DND-41 (cell line): ENCODE measurements at regions not wholly inside any gene's neighbourhood (a gene's known extent, or its start where the extent isn't known, plus 50 kb on each side); places are given as distances from the start of the nearest gene placed in this dataset.

ENCODE experiments used
- ATAC-seq: fragments of 200-7000 bp; cut with Tn5 transposase; 3 replicates; pipeline ENCODE4 v1.9.1; 2021; ENCODE audit warnings: low read depth; ENCODE audit not compliant: insufficient read depth
- DNase-seq: peaks from one replicate; pipeline ENCODE4 v3.0.0-alpha.2; 2020
- H2AFZ ChIP-seq: 2 replicates; pipeline ENCODE4 v1.6.0; 2012; ENCODE audit warnings: low read depth, low read length
- H3K27ac ChIP-seq: 2 replicates; pipeline ENCODE4 v1.5.1; 2012; ENCODE audit warnings: low read length, inconsistent platforms
- H3K27me3 ChIP-seq: fragments of 200-600 bp; sonication (generic); 2 replicates; pipeline ENCODE4 v1.6.0; 2012; ENCODE audit warnings: low read length, mild to moderate bottlenecking, inconsistent platforms; ENCODE audit not compliant: insufficient read depth, poor library complexity
- H3K36me3 ChIP-seq: 2 replicates; pipeline ENCODE4 v1.5.1; 2012; ENCODE audit warnings: low read length, inconsistent platforms; ENCODE audit not compliant: insufficient read depth
- H3K4me1 ChIP-seq: 2 replicates; pipeline ENCODE4 v1.5.1; 2012; ENCODE audit warnings: mild to moderate bottlenecking, low read length; ENCODE audit not compliant: insufficient read depth
- H3K4me2 ChIP-seq: 2 replicates; pipeline ENCODE4 v1.6.0; 2012; ENCODE audit warnings: mild to moderate bottlenecking, moderate library complexity, low read length, inconsistent platforms; ENCODE audit not compliant: insufficient read depth
- H3K4me3 ChIP-seq, 2 experiments: fragments of 200-600 bp in 1 of 2; shearing (Covaris generic) in 1 of 2; 2 replicates each; pipeline ENCODE4 v1.5.1; 2012 to 2016; ENCODE audit warnings: inconsistent platforms in 2 of 2, low read length in 2 of 2, mild to moderate bottlenecking in 2 of 2, low read depth in 1 of 2, moderate library complexity in 1 of 2
- H3K79me2 ChIP-seq: 2 replicates; pipeline ENCODE4 v1.6.0; 2012; ENCODE audit warnings: low read length, inconsistent platforms; ENCODE audit not compliant: insufficient read depth
- H3K9ac ChIP-seq: 2 replicates; pipeline ENCODE4 v1.6.0; 2012; ENCODE audit warnings: low read depth, mild to moderate bottlenecking, inconsistent platforms, low read length, moderate library complexity
- H3K9me3 ChIP-seq: 2 replicates; pipeline ENCODE4 v1.5.1; 2012; ENCODE audit warnings: low read length, moderate library complexity, mild to moderate bottlenecking, inconsistent platforms; ENCODE audit not compliant: insufficient read depth, severe bottlenecking
- H4K20me1 ChIP-seq: 2 replicates; pipeline ENCODE4 v1.6.0; 2012; ENCODE audit warnings: low read length; ENCODE audit not compliant: insufficient read depth
- EZH2 ChIP-seq: IDR thresholded peaks from 3 replicates; pipeline ENCODE4 v1.6.1; 2012; ENCODE audit warnings: borderline replicate concordance, low read depth, mild to moderate bottlenecking, moderate library complexity, low read length, inconsistent platforms; ENCODE audit not compliant: severe bottlenecking
- TF ChIP-seq, protein P1 (sequence below): IDR thresholded peaks from 2 replicates; pipeline ENCODE4 v1.5.1; 2012; ENCODE audit warnings: borderline replicate concordance, low read length, moderate library complexity, mild to moderate bottlenecking; ENCODE audit not compliant: poor library complexity, severe bottlenecking; ENCODE audit errors: extremely low read depth

GRCh38 chr18:24840051-24840450 is 379.6 kb downstream of the HRH4 start:
- no peaks in the 10 kb centered on the region for H3K27me3 ChIP-seq
- no peak overlapping the region for H3K4me3 ChIP-seq
- no peak overlapping the region for H2AFZ ChIP-seq
- no peak overlapping the region for H3K9ac ChIP-seq
- H3K79me2 ChIP-seq = no peaks in the 10 kb centered on the region
- no peaks in the 10 kb centered on the region for H3K9me3 ChIP-seq
- no peak overlapping the region for H3K27ac ChIP-seq
- DNase-seq (no peak), ATAC-seq (no peak)
- TF ChIP-seq EZH2 = no peak
- TF ChIP-seq, protein P1, sequence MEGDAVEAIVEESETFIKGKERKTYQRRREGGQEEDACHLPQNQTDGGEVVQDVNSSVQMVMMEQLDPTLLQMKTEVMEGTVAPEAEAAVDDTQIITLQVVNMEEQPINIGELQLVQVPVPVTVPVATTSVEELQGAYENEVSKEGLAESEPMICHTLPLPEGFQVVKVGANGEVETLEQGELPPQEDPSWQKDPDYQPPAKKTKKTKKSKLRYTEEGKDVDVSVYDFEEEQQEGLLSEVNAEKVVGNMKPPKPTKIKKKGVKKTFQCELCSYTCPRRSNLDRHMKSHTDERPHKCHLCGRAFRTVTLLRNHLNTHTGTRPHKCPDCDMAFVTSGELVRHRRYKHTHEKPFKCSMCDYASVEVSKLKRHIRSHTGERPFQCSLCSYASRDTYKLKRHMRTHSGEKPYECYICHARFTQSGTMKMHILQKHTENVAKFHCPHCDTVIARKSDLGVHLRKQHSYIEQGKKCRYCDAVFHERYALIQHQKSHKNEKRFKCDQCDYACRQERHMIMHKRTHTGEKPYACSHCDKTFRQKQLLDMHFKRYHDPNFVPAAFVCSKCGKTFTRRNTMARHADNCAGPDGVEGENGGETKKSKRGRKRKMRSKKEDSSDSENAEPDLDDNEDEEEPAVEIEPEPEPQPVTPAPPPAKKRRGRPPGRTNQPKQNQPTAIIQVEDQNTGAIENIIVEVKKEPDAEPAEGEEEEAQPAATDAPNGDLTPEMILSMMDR = no peak
- no peaks in the 10 kb centered on the region for H3K36me3 ChIP-seq
- H3K4me2 ChIP-seq = no peak overlapping the region
- no peaks in the 10 kb centered on the region for H4K20me1 ChIP-seq
- no peaks in the 10 kb centered on the region for H3K4me1 ChIP-seq

- H3K4me1 ChIP-seq = no peaks in the 10 kb centered on the region
- no peak overlapping the region for H3K4me2 ChIP-seq
- H3K9me3 ChIP-seq = no peaks in the 10 kb centered on the region
- H3K9ac ChIP-seq = no peak overlapping the region
- no peaks in the 10 kb centered on the region for H3K79me2 ChIP-seq
- no peak overlapping the region for H3K4me3 ChIP-seq
- ATAC-seq (no peak), DNase-seq (no peak)
- no peaks in the 10 kb centered on the region for H3K36me3 ChIP-seq
- H3K27ac ChIP-seq = no peak overlapping the region
- H4K20me1 ChIP-seq = no peaks in the 10 kb centered on the region
- no peaks in the 10 kb centered on the region for H3K27me3 ChIP-seq
- no peak overlapping the region for H2AFZ ChIP-seq
- no peak for TF ChIP-seq EZH2
- TF ChIP-seq, protein P1 = no peak
These were observed 380.2 kb downstream of the HRH4 start for GRCh38 chr18:24840640-24841039.

GRCh38 chr18:24841536-24841935 is 381.1 kb downstream of the HRH4 start:
- TF ChIP-seq, protein P1 = no peak
- TF ChIP-seq EZH2 = no peak
- Histone ChIP-seq H2AFZ (no peak overlapping the region), H3K27ac (no peak overlapping the region), H3K9ac (no peak overlapping the region), H3K36me3 (no peaks in the 10 kb centered on the region), H3K27me3 (no peaks in the 10 kb centered on the region), H3K4me2 (no peak overlapping the region), H3K79me2 (no peaks in the 10 kb centered on the region), H3K4me1 (no peaks in the 10 kb centered on the region), H3K9me3 (no peaks in the 10 kb centered on the region), H3K4me3 (no peak overlapping the region), H4K20me1 (no peaks in the 10 kb centered on the region)
- no peak for DNase-seq
- ATAC-seq = no peak

DNA sequence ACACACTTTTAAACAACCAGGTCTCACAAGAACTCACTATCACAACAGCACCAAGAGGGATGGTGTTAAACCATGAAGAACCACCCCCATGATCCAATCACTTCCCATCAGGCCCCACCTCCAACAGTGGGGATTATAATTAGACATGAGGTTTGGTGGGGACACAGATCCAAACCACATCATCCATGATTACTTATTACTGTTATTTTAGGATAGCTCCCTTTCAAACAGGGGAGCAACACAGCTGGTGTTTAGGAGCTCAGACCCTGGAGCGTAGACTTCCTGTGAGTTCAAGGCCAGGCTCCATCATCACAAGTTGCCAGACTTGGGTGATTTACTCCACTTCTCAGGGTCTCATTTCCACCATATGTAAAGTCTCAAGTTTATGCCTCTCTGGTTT is 382.7 kb downstream of the HRH4 start:
- TF ChIP-seq, protein P1 = no peak
- no peak for TF ChIP-seq EZH2
- no peak overlapping the region for H3K9ac ChIP-seq
- no peak overlapping the region for H3K4me2 ChIP-seq
- H3K4me1 ChIP-seq = no peaks in the 10 kb centered on the region
- H3K9me3 ChIP-seq = no peaks in the 10 kb centered on the region
- H4K20me1 ChIP-seq = no peaks in the 10 kb centered on the region
- no peak overlapping the region for H2AFZ ChIP-seq
- DNase-seq (no peak), ATAC-seq (no peak)
- no peak overlapping the region for H3K4me3 ChIP-seq
- no peaks in the 10 kb centered on the region for H3K79me2 ChIP-seq
- no peaks in the 10 kb centered on the region for H3K36me3 ChIP-seq
- H3K27me3 ChIP-seq = no peaks in the 10 kb centered on the region
- no peak overlapping the region for H3K27ac ChIP-seq
